ENCODE measurements at regions not wholly inside any gene's neighbourhood (a gene's known extent, or its start where the extent isn't known, plus 50 kb on each side); places are given as distances from the start of the nearest gene placed in this dataset.

DNA sequence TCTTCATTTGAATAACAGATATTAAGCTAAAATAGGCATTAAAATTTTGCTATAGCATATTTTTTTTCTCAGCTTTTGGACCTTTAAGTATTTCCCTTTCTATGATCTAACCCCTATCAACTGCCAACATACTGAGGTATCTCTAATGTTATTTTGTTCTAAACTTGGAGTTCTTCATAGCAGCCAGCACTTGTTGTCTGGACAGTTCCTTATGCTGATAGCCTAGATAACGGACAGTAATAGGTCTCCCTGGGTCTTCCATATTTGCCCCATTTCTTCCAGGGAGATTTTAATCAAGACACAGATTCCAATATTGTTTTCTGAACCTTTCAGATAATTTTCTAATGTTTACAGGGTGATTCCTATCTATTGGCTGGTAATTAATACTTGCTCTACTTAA is 475.8 kb upstream of the MAP2 start:
- WGBS, 2 experiments: 82 to 89% methylated on average over 1 of the region's 1 CpG
- Histone ChIP-seq H3K27ac (ENCODE audit: insufficient read depth, low read depth, low read length, poor library complexity, severe bottlenecking) (no peak overlapping the region), H3K27me3 (ENCODE audit: control insufficient read depth, insufficient read depth, low read length, poor library complexity, severe bottlenecking) (no peaks in the 10 kb centered on the region), H3K36me3 (ENCODE audit: control insufficient read depth, insufficient read depth, low read length) (no peaks in the 10 kb centered on the region), H3K9me3 (ENCODE audit: control insufficient read depth, low read length) (no peaks in the 10 kb centered on the region), H3K4me1 (ENCODE audit: control insufficient read depth, insufficient read depth, low read length) (no peaks in the 10 kb centered on the region), H3K4me3 (ENCODE audit: insufficient read depth, low read depth, low read length) (no peak overlapping the region)

DNA sequence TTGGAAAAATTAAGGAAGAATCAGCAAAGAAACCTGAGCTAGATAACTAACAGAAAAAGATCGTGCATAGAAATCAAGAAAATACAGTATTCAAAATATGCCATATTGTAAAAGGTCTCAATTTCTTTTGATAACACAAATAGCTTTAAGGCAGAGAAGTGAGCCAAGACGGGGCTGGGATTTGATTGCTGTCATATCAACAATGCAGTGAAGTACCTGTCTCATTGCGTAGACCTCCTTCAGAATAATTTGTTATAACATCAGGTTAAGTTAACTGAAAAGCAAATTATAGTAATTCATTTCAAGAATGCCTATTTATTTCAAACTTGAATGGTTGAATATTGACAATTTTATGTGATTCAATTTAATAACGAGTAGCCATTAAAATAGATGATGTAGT is 453.8 kb upstream of the MAP2 start:
- H3K27ac ChIP-seq (ENCODE audit: insufficient read depth, low read depth, low read length, poor library complexity, severe bottlenecking): no peak overlapping the region
- no peaks in the 10 kb centered on the region for H3K36me3 ChIP-seq (ENCODE audit: control insufficient read depth, insufficient read depth, low read length)
- no peaks in the 10 kb centered on the region for H3K9me3 ChIP-seq (ENCODE audit: control insufficient read depth, low read length)
- WGBS, 2 experiments: 89 to 92% methylated on average over 1 to 3 of the region's 4 CpGs
- no peaks in the 10 kb centered on the region for H3K4me1 ChIP-seq (ENCODE audit: control insufficient read depth, insufficient read depth, low read length)
- H3K4me3 ChIP-seq (ENCODE audit: insufficient read depth, low read depth, low read length): no peak overlapping the region
- H3K27me3 ChIP-seq (ENCODE audit: control insufficient read depth, insufficient read depth, low read length, poor library complexity, severe bottlenecking): no peaks in the 10 kb centered on the region

GRCh38 chr2:208977582-208977981 is 446.3 kb upstream of the MAP2 start:
- Histone ChIP-seq H3K4me3 (ENCODE audit: insufficient read depth, low read depth, low read length) (no peak overlapping the region), H3K9me3 (ENCODE audit: control insufficient read depth, low read length) (no peaks in the 10 kb centered on the region), H3K36me3 (ENCODE audit: control insufficient read depth, insufficient read depth, low read length) (no peaks in the 10 kb centered on the region), H3K4me1 (ENCODE audit: control insufficient read depth, insufficient read depth, low read length) (no peaks in the 10 kb centered on the region), H3K27me3 (ENCODE audit: control insufficient read depth, insufficient read depth, low read length, poor library complexity, severe bottlenecking) (no peaks in the 10 kb centered on the region), H3K27ac (ENCODE audit: insufficient read depth, low read depth, low read length, poor library complexity, severe bottlenecking) (no peak overlapping the region)
- WGBS, 2 experiments: 64 to 76% methylated on average over 2 of the region's 2 CpGs

- Histone ChIP-seq H3K9me3 (ENCODE audit: control insufficient read depth, low read length) (no peaks in the 10 kb centered on the region), H3K27me3 (ENCODE audit: control insufficient read depth, insufficient read depth, low read length, poor library complexity, severe bottlenecking) (no peaks in the 10 kb centered on the region), H3K36me3 (ENCODE audit: control insufficient read depth, insufficient read depth, low read length) (no peaks in the 10 kb centered on the region), H3K4me3 (ENCODE audit: insufficient read depth, low read depth, low read length) (no peak overlapping the region), H3K4me1 (ENCODE audit: control insufficient read depth, insufficient read depth, low read length) (no peaks in the 10 kb centered on the region), H3K27ac (ENCODE audit: insufficient read depth, low read depth, low read length, poor library complexity, severe bottlenecking) (no peak overlapping the region)
These were observed 444.9 kb upstream of the MAP2 start for GRCh38 chr2:208978946-208979345.

- no peak overlapping the region for H3K4me3 ChIP-seq (ENCODE audit: insufficient read depth, low read depth, low read length)
- H3K4me1 ChIP-seq (ENCODE audit: control insufficient read depth, insufficient read depth, low read length): no peaks in the 10 kb centered on the region
- H3K9me3 ChIP-seq (ENCODE audit: control insufficient read depth, low read length): no peaks in the 10 kb centered on the region
- H3K27ac ChIP-seq (ENCODE audit: insufficient read depth, low read depth, low read length, poor library complexity, severe bottlenecking): no peak overlapping the region
- H3K27me3 ChIP-seq (ENCODE audit: control insufficient read depth, insufficient read depth, low read length, poor library complexity, severe bottlenecking): no peaks in the 10 kb centered on the region
- no peaks in the 10 kb centered on the region for H3K36me3 ChIP-seq (ENCODE audit: control insufficient read depth, insufficient read depth, low read length)
These were observed 443.5 kb upstream of the MAP2 start for GRCh38 chr2:208980321-208980720.

- H3K4me3 ChIP-seq (ENCODE audit: insufficient read depth, low read depth, low read length): no peak overlapping the region
- H3K27ac ChIP-seq (ENCODE audit: insufficient read depth, low read depth, low read length, poor library complexity, severe bottlenecking): no peak overlapping the region
- H3K36me3 ChIP-seq (ENCODE audit: control insufficient read depth, insufficient read depth, low read length): no peaks in the 10 kb centered on the region
- H3K4me1 ChIP-seq (ENCODE audit: control insufficient read depth, insufficient read depth, low read length): no peaks in the 10 kb centered on the region
- no peaks in the 10 kb centered on the region for H3K27me3 ChIP-seq (ENCODE audit: control insufficient read depth, insufficient read depth, low read length, poor library complexity, severe bottlenecking)
- no peaks in the 10 kb centered on the region for H3K9me3 ChIP-seq (ENCODE audit: control insufficient read depth, low read length)
- 93 to 94% methylated on average over 2 of the region's 3 CpGs for WGBS, 2 experiments
These were observed 441.0 kb upstream of the MAP2 start for GRCh38 chr2:208982831-208983230.

- no peak overlapping the region for H3K27ac ChIP-seq (ENCODE audit: insufficient read depth, low read depth, low read length, poor library complexity, severe bottlenecking)
- H3K36me3 ChIP-seq (ENCODE audit: control insufficient read depth, insufficient read depth, low read length): no peaks in the 10 kb centered on the region
- H3K27me3 ChIP-seq (ENCODE audit: control insufficient read depth, insufficient read depth, low read length, poor library complexity, severe bottlenecking): no peaks in the 10 kb centered on the region
- no peak overlapping the region for H3K4me3 ChIP-seq (ENCODE audit: insufficient read depth, low read depth, low read length)
- H3K4me1 ChIP-seq (ENCODE audit: control insufficient read depth, insufficient read depth, low read length): no peaks in the 10 kb centered on the region
- H3K9me3 ChIP-seq (ENCODE audit: control insufficient read depth, low read length): no peaks in the 10 kb centered on the region
- 98 to 100% methylated on average over 1 to 3 of the region's 3 CpGs for WGBS, 2 experiments
These were observed 440.4 kb upstream of the MAP2 start for GRCh38 chr2:208983486-208983885.

DNA sequence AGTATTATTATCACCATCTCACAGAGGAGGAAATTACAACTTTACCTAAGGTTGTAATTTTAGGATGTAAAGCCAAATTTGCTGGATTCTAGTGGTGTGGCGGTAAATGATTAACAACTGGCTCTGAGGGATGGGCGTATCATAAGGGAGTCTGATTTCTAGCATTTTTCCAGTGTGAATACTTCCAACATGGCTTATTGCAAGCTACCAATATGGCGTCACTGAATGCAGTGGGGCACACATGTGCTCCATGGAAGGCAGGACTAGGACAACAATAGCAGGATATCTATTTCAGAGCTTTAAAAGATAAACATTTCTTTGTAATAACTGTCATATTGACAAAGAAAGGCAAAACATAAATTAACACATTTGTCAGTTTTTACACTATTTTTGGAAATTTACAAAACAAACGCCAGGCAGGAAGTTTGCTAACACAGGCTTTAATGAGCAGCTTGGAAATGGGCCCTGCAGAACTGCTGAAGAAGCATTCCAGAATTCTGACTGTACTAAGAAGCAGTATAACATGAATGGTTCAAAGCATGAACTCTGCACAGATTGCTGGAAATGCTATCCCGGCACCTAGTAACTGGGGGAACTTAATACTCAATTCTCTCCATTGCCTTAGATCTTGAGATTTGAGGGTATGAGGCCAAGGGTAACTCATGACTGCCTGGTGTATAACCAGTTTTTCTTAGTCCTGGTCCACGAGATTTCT is 439.3 kb upstream of the MAP2 start:
- no peak overlapping the region for H3K4me3 ChIP-seq (ENCODE audit: insufficient read depth, low read depth, low read length)

GRCh38 chr2:208985644-208986043 is 438.2 kb upstream of the MAP2 start:
- WGBS, 2 experiments: 88 to 92% methylated on average over 3 to 5 of the region's 5 CpGs
- no peaks in the 10 kb centered on the region for H3K9me3 ChIP-seq (ENCODE audit: control insufficient read depth, low read length)

More for the DNA sequence above, 439.3 kb upstream of the MAP2 start:
- no peak overlapping the region for H3K27ac ChIP-seq (ENCODE audit: insufficient read depth, low read depth, low read length, poor library complexity, severe bottlenecking)
- WGBS, 2 experiments: 97 to 98% methylated on average over 5 to 6 of the region's 6 CpGs
- no peaks in the 10 kb centered on the region for H3K27me3 ChIP-seq (ENCODE audit: control insufficient read depth, insufficient read depth, low read length, poor library complexity, severe bottlenecking)
- no peaks in the 10 kb centered on the region for H3K9me3 ChIP-seq (ENCODE audit: control insufficient read depth, low read length)
- no peaks in the 10 kb centered on the region for H3K36me3 ChIP-seq (ENCODE audit: control insufficient read depth, insufficient read depth, low read length)
- H3K4me1 ChIP-seq (ENCODE audit: control insufficient read depth, insufficient read depth, low read length): no peaks in the 10 kb centered on the region

GRCh38 chr2:208990716-208991115 is 433.1 kb upstream of the MAP2 start:
- 88 to 92% methylated on average over 3 of the region's 3 CpGs for WGBS, 2 experiments
- H3K36me3 ChIP-seq (ENCODE audit: control insufficient read depth, insufficient read depth, low read length): no peaks in the 10 kb centered on the region
- H3K4me3 ChIP-seq (ENCODE audit: insufficient read depth, low read depth, low read length): no peak overlapping the region
- H3K27me3 ChIP-seq (ENCODE audit: control insufficient read depth, insufficient read depth, low read length, poor library complexity, severe bottlenecking): no peaks in the 10 kb centered on the region
- no peaks in the 10 kb centered on the region for H3K4me1 ChIP-seq (ENCODE audit: control insufficient read depth, insufficient read depth, low read length)
- H3K27ac ChIP-seq (ENCODE audit: insufficient read depth, low read depth, low read length, poor library complexity, severe bottlenecking): no peak overlapping the region
- H3K9me3 ChIP-seq (ENCODE audit: control insufficient read depth, low read length): no peaks in the 10 kb centered on the region

More at GRCh38 chr2:208985644-208986043, 438.2 kb upstream of the MAP2 start:
- Histone ChIP-seq H3K36me3 (ENCODE audit: control insufficient read depth, insufficient read depth, low read length) (no peaks in the 10 kb centered on the region), H3K27me3 (ENCODE audit: control insufficient read depth, insufficient read depth, low read length, poor library complexity, severe bottlenecking) (no peaks in the 10 kb centered on the region), H3K4me3 (ENCODE audit: insufficient read depth, low read depth, low read length) (no peak overlapping the region), H3K27ac (ENCODE audit: insufficient read depth, low read depth, low read length, poor library complexity, severe bottlenecking) (no peak overlapping the region), H3K4me1 (ENCODE audit: control insufficient read depth, insufficient read depth, low read length) (no peaks in the 10 kb centered on the region)

DNA sequence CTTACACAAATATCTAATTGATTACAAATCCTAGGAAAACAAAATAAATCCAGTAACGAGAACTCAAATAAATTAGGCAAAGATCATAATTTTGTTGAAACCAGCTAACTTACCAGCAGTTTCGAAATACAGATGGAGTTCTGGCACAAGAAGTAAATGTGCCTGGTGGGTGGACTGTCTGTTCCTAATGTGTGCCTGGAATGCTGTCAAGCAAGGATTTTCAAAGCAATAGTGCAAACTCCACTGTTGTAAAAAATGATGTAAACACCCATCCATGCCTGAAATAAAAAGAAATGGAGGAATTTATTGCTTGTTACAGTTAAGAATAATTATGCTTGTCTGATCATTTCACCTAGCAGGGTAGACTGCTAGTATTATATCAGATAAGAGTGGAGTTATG is 423.9 kb upstream of the MAP2 start:
- Histone ChIP-seq H3K4me1 (ENCODE audit: control insufficient read depth, insufficient read depth, low read length) (no peaks in the 10 kb centered on the region), H3K27me3 (ENCODE audit: control insufficient read depth, insufficient read depth, low read length, poor library complexity, severe bottlenecking) (no peaks in the 10 kb centered on the region), H3K9me3 (ENCODE audit: control insufficient read depth, low read length) (no peaks in the 10 kb centered on the region), H3K4me3 (ENCODE audit: insufficient read depth, low read depth, low read length) (no peak overlapping the region), H3K36me3 (ENCODE audit: control insufficient read depth, insufficient read depth, low read length) (no peaks in the 10 kb centered on the region), H3K27ac (ENCODE audit: insufficient read depth, low read depth, low read length, poor library complexity, severe bottlenecking) (no peak overlapping the region)
- 96 to 100% methylated on average over 2 of the region's 2 CpGs for WGBS, 2 experiments
